GM12874 (cell line): ENCODE measurements at regions not wholly inside any gene's neighbourhood (a gene's known extent, or its start where the extent isn't known, plus 50 kb on each side); places are given as distances from the start of the nearest gene placed in this dataset.

ENCODE experiments used
- CTCF ChIP-seq: IDR thresholded peaks from 2 replicates; pipeline ENCODE4 v1.5.1; 2011; ENCODE audit warnings: low read depth, mild to moderate bottlenecking, control low read depth, low read length, moderate library complexity; ENCODE audit not compliant: insufficient read depth

GRCh38 chr14:101235335-101236103 is 325.8 kb upstream of the DIO3 start:
- peak; percentile 46 for TF ChIP-seq CTCF

DNA sequence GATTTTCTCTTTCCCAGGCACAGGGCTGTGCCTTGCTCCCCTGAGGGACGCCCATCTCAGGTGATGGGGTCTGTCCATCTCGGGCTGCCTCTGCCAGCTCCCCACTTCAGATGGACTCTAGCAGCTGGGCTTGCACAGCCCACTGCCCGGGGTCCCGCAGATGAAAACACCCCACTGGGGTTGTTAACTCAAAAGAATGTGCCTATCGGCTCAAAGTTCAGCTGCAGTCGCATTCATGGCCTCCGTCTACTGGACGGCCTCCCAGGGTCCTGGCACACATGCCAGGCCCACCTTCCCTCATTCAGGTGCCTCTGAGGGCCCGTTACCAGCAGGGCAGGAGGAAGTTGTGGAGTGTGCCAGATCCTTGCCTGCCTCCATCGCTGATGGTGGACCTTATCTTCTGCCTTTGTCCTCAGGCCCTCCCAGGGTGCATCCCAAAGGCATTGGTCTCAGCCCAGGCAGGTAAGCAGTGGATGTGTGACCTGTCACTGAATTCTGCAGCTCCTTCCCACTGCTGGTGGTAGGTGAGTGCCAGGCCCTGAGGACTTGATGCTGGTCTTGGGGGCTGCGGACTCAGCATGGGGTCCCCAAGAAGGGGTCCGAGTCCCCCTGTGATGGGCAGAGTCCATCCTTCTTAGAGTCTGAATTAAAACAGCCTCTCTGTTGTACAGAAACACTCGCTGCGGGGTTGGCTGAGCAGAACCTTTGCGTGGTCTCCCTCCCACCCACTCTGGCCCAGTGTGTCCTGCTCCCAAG is 324.6 kb upstream of the DIO3 start:
- TF ChIP-seq CTCF: no peak

GRCh38 chr14:101237252-101237616 is 324.1 kb upstream of the DIO3 start:
- no peak for TF ChIP-seq CTCF

DNA sequence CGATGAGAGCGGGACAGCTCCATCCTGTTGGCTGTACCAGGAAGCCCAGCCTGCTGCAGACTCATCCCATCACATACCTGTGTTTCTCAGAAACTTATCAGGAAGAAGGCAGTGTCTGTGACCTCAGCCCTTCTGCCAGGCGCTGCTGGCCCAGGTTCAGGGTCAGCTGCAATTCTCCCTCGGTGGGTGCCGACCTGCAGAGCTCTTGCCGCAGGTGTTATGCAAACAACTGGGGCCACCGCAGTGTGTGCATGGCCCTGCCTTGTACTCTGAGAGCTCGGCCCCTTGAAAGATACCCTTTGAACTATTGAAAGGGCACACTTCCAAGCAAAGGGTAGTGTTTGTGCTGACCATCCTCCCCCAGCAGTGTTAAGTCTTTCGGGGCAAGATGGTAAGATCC is 322.2 kb upstream of the DIO3 start:
- no peak for TF ChIP-seq CTCF

GRCh38 chr14:101241147-101241546 is 320.1 kb upstream of the DIO3 start:
- no peak for TF ChIP-seq CTCF

DNA sequence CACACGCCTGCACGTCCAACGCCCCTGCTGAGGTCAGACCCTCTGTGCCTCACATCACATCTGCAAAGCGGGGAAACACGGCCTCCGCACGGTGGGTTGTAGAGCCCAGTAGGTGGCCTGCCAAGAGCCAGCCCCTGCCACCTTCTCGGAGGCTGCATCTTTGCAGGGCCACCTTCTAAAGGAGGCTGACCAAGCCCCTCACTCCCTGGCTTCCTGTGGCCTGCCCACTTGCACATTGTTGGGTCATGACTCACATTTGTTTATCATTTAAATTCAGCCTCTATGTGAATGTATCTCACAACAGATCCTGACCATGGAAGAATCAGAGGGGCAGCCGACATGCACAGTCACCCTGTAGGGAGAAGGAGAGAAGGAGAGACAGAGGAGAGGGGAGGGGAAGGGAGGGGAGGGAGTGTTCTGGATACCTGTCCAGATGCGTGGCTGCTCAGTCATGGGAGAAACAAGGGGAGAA is 319.5 kb upstream of the DIO3 start:
- no peak for TF ChIP-seq CTCF

DNA sequence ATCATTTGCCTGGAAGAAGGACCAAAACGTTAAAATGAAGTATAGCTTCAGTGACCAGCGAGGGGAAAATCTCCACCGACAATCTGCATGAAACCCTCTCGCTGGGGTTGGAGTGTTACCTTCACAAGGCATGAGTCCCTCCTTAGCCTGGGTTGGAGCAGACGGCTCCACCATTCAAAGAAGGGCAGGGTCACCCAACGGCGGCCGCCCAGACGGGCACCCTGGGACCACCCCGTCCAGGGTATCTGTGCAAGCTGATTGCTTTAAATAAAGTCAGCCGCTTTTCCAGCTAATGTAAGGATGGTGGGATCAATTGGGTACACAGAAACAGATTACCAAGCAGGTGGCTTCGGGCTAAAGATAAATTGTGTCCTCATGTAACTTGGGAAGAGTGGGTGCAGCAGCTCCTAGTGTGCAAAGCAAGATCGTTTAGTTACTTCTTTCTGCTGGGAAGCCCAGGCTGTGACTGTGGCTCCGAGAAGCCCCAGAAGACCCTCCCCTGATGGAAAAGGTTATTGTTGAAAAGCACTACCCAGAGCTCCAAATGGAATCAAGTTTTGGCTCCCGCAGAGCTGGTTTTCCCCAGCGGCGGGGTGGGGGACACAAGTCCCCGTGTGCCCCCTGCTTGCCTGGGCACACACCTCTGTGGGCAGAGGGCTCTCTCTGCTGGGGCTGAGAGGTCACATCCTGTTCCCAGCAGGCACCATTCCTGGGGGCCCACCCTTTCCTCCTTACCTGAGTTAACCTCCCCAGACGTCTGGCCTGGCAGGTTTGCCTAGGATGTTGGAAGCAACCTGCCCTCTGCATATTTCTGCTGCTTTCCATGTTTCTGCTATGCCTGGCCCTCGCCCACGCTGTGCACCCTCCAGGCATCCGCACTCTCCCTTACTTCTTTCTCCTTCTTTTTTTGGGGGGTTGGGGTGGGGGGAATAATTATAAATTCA is 318.6 kb upstream of the DIO3 start:
- TF ChIP-seq CTCF: no peak
